Choroid plexus epithelial cell (primary cell): ENCODE measurements at regions not wholly inside any gene's neighbourhood (a gene's known extent, or its start where the extent isn't known, plus 50 kb on each side); places are given as distances from the start of the nearest gene placed in this dataset.

ENCODE experiments used
- DNase-seq: peaks from one replicate; pipeline ENCODE4 v3.0.0-alpha.2; 2010; ENCODE audit warnings: low read depth
- H3K4me3 ChIP-seq: 2 replicates; pipeline ENCODE4 v1.5.1; 2011; ENCODE audit warnings: low read depth, mild to moderate bottlenecking, control low read depth, low read length, moderate library complexity
- CTCF ChIP-seq: conservative IDR thresholded peaks from 2 replicates; pipeline ENCODE4 v1.5.1; 2011; ENCODE audit warnings: low read depth, mild to moderate bottlenecking, control low read depth, inconsistent platforms, low read length, moderate library complexity

- H3K4me3 ChIP-seq, result no peak overlapping the region
- no peak for TF ChIP-seq CTCF
- DNase-seq, result no peak
Observed at GRCh38 chr10:111482621-111483216, 405.9 kb downstream of the ADRA2A start.

- DNase-seq, result no peak
- no peak for TF ChIP-seq CTCF
- no peak overlapping the region for H3K4me3 ChIP-seq
Observed at GRCh38 chr10:111485767-111486166, 408.9 kb downstream of the ADRA2A start.

GRCh38 chr10:111486346-111486745 lies 409.5 kb downstream of the ADRA2A start:
- DNase-seq, result no peak
- no peak overlapping the region for H3K4me3 ChIP-seq
- no peak for TF ChIP-seq CTCF

GRCh38 chr10:111488668-111489067 lies 411.8 kb downstream of the ADRA2A start:
- TF ChIP-seq CTCF, result no peak
- no peak for DNase-seq
- H3K4me3 ChIP-seq, result no peak overlapping the region

- no peak overlapping the region for H3K4me3 ChIP-seq
- TF ChIP-seq CTCF, result no peak
- DNase-seq, result no peak
Observed at GRCh38 chr10:111491154-111491553, 414.3 kb downstream of the ADRA2A start.

- no peak for DNase-seq
- no peak overlapping the region for H3K4me3 ChIP-seq
- TF ChIP-seq CTCF, result no peak
Observed at GRCh38 chr10:111493024-111493625, 416.3 kb downstream of the ADRA2A start.

GRCh38 chr10:111498560-111498959 lies 421.7 kb downstream of the ADRA2A start:
- TF ChIP-seq CTCF, result no peak
- no peak overlapping the region for H3K4me3 ChIP-seq
- DNase-seq, result no peak
